ENCODE measurements at regions not wholly inside any gene's neighbourhood (a gene's known extent, or its start where the extent isn't known, plus 50 kb on each side); places are given as distances from the start of the nearest gene placed in this dataset.
"Not testable (repeated sequence)": the region's sequence is repeated elsewhere in the genome, so short reads cannot be mapped to it uniquely, and the experiment has no call there.

- Mint-ChIP-seq H3K27me3 (peaks cover 10% of the 10 kb centered on the region), H3K36me3 (ENCODE audit: low read depth) (no peaks in the 10 kb centered on the region), H3K27ac (no peak overlapping the region), H3K4me3 (no peak overlapping the region), H3K4me1 (no peaks in the 10 kb centered on the region), H3K9me3 (ENCODE audit: low read depth) (peaks cover 7% of the 10 kb centered on the region)
- CTCF ChIA-PET = interaction anchor here (0.8 kb wide), 1 partner anchor 28 kb away, joined by 4 read pairs; no protein-coding TSS in a partner anchor
- no peak for DNase-seq
- POLR2A ChIA-PET = no interaction called here
- no peak for ATAC-seq
- intact Hi-C loops (cut with DNase I, micrococcal nuclease) = no loop called here
These were observed 177.4 kb downstream of the SQOR start for GRCh38 chr15:45812200-45812599.

DNA sequence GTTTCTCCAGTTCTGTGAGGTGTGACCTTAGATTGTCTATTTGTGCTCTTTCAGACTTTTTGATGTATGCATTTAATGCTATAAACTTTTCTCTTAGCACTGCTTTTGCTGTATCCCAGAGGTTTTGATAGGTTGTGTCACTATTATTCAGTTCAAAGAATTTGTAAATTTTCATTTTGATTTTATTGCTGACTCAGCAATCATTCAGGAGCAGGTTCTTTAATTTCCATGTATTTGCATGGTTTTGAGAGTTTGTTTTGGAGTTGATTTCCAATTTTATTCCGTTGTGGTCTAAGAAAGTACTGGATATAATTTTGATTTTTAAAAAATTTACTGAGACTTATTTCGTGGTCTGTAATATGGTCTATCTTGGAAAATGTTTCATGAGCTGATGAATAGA lies 182.7 kb downstream of the SQOR start:
- POLR2A ChIA-PET; CTCF ChIA-PET; H3K4me1 Mint-ChIP-seq; H3K4me3 Mint-ChIP-seq; H3K9me3 Mint-ChIP-seq (ENCODE audit: low read depth); H3K27ac Mint-ChIP-seq; DNase-seq; H3K27me3 Mint-ChIP-seq; H3K36me3 Mint-ChIP-seq (ENCODE audit: low read depth); ATAC-seq; intact Hi-C loops (cut with DNase I, micrococcal nuclease): not testable (repeated sequence)

GRCh38 chr15:45821390-45821789 lies 186.6 kb downstream of the SQOR start:
- ChIA-PET POLR2A (no interaction called here), CTCF (interaction anchor here (1.0 kb wide), 1 partner anchor 18 kb away, joined by 3 read pairs; no protein-coding TSS in a partner anchor)
- Mint-ChIP-seq H3K9me3 (ENCODE audit: low read depth) (no peaks in the 10 kb centered on the region), H3K4me1 (no peaks in the 10 kb centered on the region), H3K36me3 (ENCODE audit: low read depth) (no peaks in the 10 kb centered on the region), H3K27ac (no peak overlapping the region), H3K27me3 (peaks cover 12% of the 10 kb centered on the region), H3K4me3 (no peak overlapping the region)
- ATAC-seq = no peak
- no peak for DNase-seq
- intact Hi-C loops (cut with DNase I, micrococcal nuclease) = loop anchor here in 1 of 2 experiments (10.0 kb wide), 1 partner anchor 333 kb away; no protein-coding TSS in a partner anchor

DNA sequence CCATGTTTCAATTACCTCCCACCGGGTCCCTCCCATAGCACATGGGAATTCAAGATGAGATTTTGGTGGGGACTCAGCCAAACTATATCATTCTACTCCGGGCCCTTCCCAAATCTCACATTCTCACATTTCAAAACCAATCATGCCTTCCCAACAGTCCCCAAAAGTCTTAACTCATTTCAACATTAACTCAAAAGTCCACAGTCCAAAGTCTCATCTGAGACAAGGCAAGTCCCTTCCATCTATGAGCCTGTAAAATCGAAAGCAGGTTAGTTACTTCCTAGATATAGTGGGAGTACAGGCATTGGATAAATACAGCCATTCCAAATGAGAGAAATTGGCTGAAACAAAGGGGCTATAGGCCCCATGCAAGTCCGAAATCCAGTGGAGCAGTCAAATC lies 188.1 kb downstream of the SQOR start:
- intact Hi-C loops (cut with DNase I, micrococcal nuclease) = loop anchor here in 1 of 2 experiments (10.0 kb wide), 1 partner anchor 332 kb away; no protein-coding TSS in a partner anchor
- H3K4me1 Mint-ChIP-seq; H3K9me3 Mint-ChIP-seq (ENCODE audit: low read depth); DNase-seq; H3K27ac Mint-ChIP-seq; H3K36me3 Mint-ChIP-seq (ENCODE audit: low read depth); H3K4me3 Mint-ChIP-seq; POLR2A ChIA-PET; ATAC-seq: not testable (repeated sequence)
- H3K27me3 Mint-ChIP-seq = peaks cover 10% of the 10 kb centered on the region
- CTCF ChIA-PET = interaction anchor here (0.6 kb wide), 1 partner anchor 1524 kb away, joined by 3 read pairs; no protein-coding TSS in a partner anchor

- intact Hi-C loops (cut with DNase I, micrococcal nuclease) = loop anchor here in 1 of 2 experiments (10.0 kb wide), 1 partner anchor 328 kb away; no protein-coding TSS in a partner anchor
- no peak overlapping the region for H3K27ac Mint-ChIP-seq
- ChIA-PET POLR2A (no interaction called here), CTCF (no interaction called here)
- H3K9me3 Mint-ChIP-seq (ENCODE audit: low read depth) = no peaks in the 10 kb centered on the region
- no peak overlapping the region for H3K4me3 Mint-ChIP-seq
- H3K36me3 Mint-ChIP-seq (ENCODE audit: low read depth) = no peaks in the 10 kb centered on the region
- no peak for DNase-seq
- no peaks in the 10 kb centered on the region for H3K4me1 Mint-ChIP-seq
- ATAC-seq = no peak
- H3K27me3 Mint-ChIP-seq = peaks cover 5% of the 10 kb centered on the region
These were observed 192.4 kb downstream of the SQOR start for GRCh38 chr15:45827275-45827674.

GRCh38 chr15:45827766-45828165 lies 192.9 kb downstream of the SQOR start:
- Mint-ChIP-seq H3K27me3 (peaks cover 5% of the 10 kb centered on the region), H3K9me3 (ENCODE audit: low read depth) (no peaks in the 10 kb centered on the region), H3K27ac (no peak overlapping the region), H3K4me1 (no peaks in the 10 kb centered on the region), H3K4me3 (no peak overlapping the region), H3K36me3 (ENCODE audit: low read depth) (no peaks in the 10 kb centered on the region)
- intact Hi-C loops (cut with DNase I, micrococcal nuclease) = loop anchor here in 1 of 2 experiments (10.0 kb wide), 1 partner anchor 327 kb away; no protein-coding TSS in a partner anchor
- ATAC-seq (no peak), DNase-seq (no peak)
- ChIA-PET POLR2A (no interaction called here), CTCF (no interaction called here)

GRCh38 chr15:45829336-45830153 lies 194.7 kb downstream of the SQOR start:
- H3K27me3 Mint-ChIP-seq = no peaks in the 10 kb centered on the region
- ATAC-seq (no peak), DNase-seq (no peak)
- H3K36me3 Mint-ChIP-seq (ENCODE audit: low read depth) = no peaks in the 10 kb centered on the region
- intact Hi-C loops (cut with DNase I, micrococcal nuclease) = loop anchor here in 1 of 2 experiments (10.0 kb wide), 1 partner anchor 325 kb away; no protein-coding TSS in a partner anchor
- H3K4me1 Mint-ChIP-seq = no peaks in the 10 kb centered on the region
- no peak overlapping the region for H3K4me3 Mint-ChIP-seq
- H3K27ac Mint-ChIP-seq = no peak overlapping the region
- ChIA-PET POLR2A (no interaction called here), CTCF (no interaction called here)
- H3K9me3 Mint-ChIP-seq (ENCODE audit: low read depth) = no peaks in the 10 kb centered on the region

GRCh38 chr15:45831787-45832186 lies 197.0 kb downstream of the SQOR start:
- no peaks in the 10 kb centered on the region for H3K9me3 Mint-ChIP-seq (ENCODE audit: low read depth)
- H3K4me1 Mint-ChIP-seq = no peaks in the 10 kb centered on the region
- ATAC-seq = no peak
- H3K27me3 Mint-ChIP-seq = no peaks in the 10 kb centered on the region
- DNase-seq = no peak
- ChIA-PET POLR2A (no interaction called here), CTCF (interaction anchor here (0.6 kb wide), 2 partner anchors 229 to 579 kb away, joined by 3 read pairs; no protein-coding TSS in a partner anchor)
- intact Hi-C loops (cut with DNase I, micrococcal nuclease) = no loop called here
- H3K27ac Mint-ChIP-seq = no peak overlapping the region
- no peaks in the 10 kb centered on the region for H3K36me3 Mint-ChIP-seq (ENCODE audit: low read depth)
- H3K4me3 Mint-ChIP-seq = no peak overlapping the region

DNA sequence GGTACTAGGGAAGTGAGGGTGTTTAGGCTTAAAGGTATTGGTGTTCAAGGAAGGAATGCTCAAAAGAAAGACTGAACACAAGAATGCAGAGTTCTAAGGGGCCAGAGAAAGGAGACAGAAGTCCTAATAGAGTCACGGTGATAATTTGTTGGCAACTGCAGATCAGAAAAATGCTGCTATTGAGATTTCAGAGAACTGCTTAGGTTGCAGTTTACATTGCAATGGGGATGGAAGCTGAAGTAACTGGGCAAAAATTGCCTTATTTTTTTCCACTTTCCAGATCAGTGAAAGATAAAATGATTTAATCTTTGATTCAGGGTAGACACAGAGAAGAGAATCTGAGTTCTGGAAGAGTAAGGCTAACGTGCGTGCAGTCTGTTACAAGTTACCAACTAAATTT lies 199.8 kb downstream of the SQOR start:
- Mint-ChIP-seq H3K4me3 (no peak overlapping the region), H3K9me3 (ENCODE audit: low read depth) (no peaks in the 10 kb centered on the region), H3K4me1 (no peaks in the 10 kb centered on the region), H3K27me3 (no peaks in the 10 kb centered on the region), H3K27ac (no peak overlapping the region), H3K36me3 (ENCODE audit: low read depth) (no peaks in the 10 kb centered on the region)
- ChIA-PET POLR2A (no interaction called here), CTCF (no interaction called here)
- no peak for DNase-seq
- ATAC-seq = no peak
- intact Hi-C loops (cut with DNase I, micrococcal nuclease) = no loop called here

GRCh38 chr15:45842151-45842550 lies 207.3 kb downstream of the SQOR start:
- ChIA-PET CTCF (interaction anchor here (0.9 kb wide), 1 partner anchor 9 kb away, joined by 4 read pairs; no protein-coding TSS in a partner anchor), POLR2A (no interaction called here)
- Mint-ChIP-seq H3K27me3 (peaks cover 10% of the 10 kb centered on the region), H3K4me1 (no peaks in the 10 kb centered on the region), H3K27ac (no peak overlapping the region), H3K9me3 (ENCODE audit: low read depth) (no peaks in the 10 kb centered on the region), H3K36me3 (ENCODE audit: low read depth) (no peaks in the 10 kb centered on the region), H3K4me3 (no peak overlapping the region)
- DNase-seq (no peak), ATAC-seq (no peak)
- intact Hi-C loops (cut with DNase I, micrococcal nuclease) = no loop called here

GRCh38 chr15:45847645-45848044 lies 212.8 kb downstream of the SQOR start:
- Mint-ChIP-seq H3K27ac (no peak overlapping the region), H3K4me1 (no peaks in the 10 kb centered on the region), H3K36me3 (ENCODE audit: low read depth) (no peaks in the 10 kb centered on the region), H3K9me3 (ENCODE audit: low read depth) (peaks cover 7% of the 10 kb centered on the region), H3K27me3 (peaks cover 2% of the 10 kb centered on the region), H3K4me3 (no peak overlapping the region)
- intact Hi-C loops (cut with DNase I, micrococcal nuclease) = no loop called here
- ChIA-PET CTCF (no interaction called here), POLR2A (no interaction called here)
- no peak for ATAC-seq
- no peak for DNase-seq

DNA sequence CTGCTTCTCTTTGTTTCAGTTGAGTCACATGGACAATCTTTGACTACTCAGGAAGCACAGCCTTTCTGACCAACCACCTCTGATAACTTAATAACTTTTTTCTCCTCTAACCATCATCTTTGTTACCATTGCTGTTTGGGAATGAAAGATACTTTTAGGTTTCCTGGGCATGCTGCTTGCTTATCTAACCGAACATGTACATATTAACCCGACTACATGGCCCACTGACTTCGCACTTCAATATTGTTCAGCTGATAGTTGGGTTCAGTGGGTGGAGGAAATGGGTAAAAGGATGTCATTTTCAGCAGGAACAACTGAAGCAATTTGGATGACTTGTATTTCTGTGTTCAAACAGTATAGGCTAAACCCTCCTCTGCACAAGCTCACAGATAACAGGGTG lies 214.3 kb downstream of the SQOR start:
- no peak overlapping the region for H3K27ac Mint-ChIP-seq
- DNase-seq (no peak), ATAC-seq (no peak)
- ChIA-PET POLR2A (no interaction called here), CTCF (interaction anchor here (1.0 kb wide), 1 partner anchor 20 kb away, joined by 3 read pairs; no protein-coding TSS in a partner anchor)
- no peaks in the 10 kb centered on the region for H3K4me1 Mint-ChIP-seq
- peaks cover 7% of the 10 kb centered on the region for H3K9me3 Mint-ChIP-seq (ENCODE audit: low read depth)
- no peak overlapping the region for H3K4me3 Mint-ChIP-seq
- H3K36me3 Mint-ChIP-seq (ENCODE audit: low read depth) = no peaks in the 10 kb centered on the region
- intact Hi-C loops (cut with DNase I, micrococcal nuclease) = no loop called here
- peaks cover 2% of the 10 kb centered on the region for H3K27me3 Mint-ChIP-seq

All from activated CD4-positive, alpha-beta T cell treated with anti-CD3 and anti-CD28 coated beads for 36 hours (primary cell).